ENCODE measurements at regions not wholly inside any gene's neighbourhood (a gene's known extent, or its start where the extent isn't known, plus 50 kb on each side); places are given as distances from the start of the nearest gene placed in this dataset.
A peak's percentile ranks its signal among the peaks of the same experiment; 100 is the strongest.
"Not testable (repeated sequence)": the region's sequence is repeated elsewhere in the genome, so short reads cannot be mapped to it uniquely, and the experiment has no call there.

DNA sequence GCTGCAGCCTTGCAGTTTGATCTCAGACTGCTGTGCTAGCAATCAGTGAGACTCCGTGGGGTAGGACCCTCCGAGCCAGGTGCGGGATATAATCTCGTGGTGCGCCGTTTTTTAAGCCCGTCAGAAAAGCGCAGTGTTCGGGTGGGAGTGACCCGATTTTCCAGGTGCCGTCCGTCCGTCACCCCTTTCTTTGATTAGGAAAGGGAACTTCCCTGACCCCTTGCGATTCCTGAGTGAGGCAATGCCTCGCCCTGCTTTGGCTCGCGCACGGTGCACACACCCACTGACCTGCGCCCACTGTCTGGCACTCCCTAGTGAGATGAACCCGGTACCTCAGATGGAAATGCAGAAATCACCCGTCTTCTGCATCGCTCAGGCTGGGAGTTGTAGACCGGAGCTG, 203.2 kb downstream of the SNCAIP start:
- not testable (repeated sequence) for DNase-seq (ENCODE audit: low read depth)

DNA sequence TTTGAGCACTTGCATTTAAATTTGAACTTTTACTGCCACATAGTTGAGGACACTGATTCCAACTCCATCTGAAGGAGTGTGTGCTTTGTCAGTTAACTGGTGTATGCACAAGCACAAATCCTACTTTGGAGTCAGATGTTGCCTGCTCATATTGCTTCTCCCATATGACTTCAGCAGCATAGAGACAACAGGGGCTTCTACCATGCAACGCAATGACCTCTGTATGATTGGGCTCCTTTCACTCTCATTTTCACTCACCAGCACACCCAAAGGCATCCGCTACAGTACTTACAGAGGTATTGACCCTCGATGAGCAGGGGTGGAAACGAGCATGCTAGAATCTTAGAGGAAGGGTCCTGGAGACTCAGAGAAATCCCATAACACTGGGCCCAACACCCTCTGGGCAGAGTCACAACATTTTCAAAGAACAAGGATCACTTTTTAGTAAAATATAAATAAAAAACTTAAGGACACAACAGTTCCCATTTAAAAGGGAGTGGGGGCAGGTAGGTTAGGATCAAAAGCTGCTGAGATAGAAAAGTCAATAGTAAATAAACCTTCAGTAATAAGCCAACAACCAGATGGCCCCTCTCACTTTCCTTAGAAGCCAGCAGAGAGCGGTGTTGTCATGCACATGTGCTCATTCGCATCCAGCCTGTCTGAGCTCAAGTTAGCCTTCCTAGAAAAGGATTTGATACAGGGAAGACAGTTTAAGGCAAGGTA, 203.8 kb downstream of the SNCAIP start:
- DNase-seq (ENCODE audit: low read depth), result peak; percentile 58

DNA sequence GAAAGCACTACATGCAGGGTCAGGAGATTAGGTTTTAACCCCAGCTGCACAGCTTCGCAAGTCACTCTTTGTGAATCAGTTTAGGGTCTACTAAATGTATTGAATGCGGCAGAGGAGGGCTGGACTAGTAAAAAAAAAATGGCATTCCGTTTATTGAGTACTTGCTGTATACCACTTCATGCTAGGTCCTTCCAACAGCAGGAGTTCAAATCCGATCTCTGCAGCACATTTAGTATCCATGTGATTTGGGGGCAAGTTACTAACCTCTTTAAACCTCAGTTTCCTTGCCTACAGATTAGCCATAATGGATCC, 204.4 kb downstream of the SNCAIP start:
- DNase-seq (ENCODE audit: low read depth), result no peak

DNA sequence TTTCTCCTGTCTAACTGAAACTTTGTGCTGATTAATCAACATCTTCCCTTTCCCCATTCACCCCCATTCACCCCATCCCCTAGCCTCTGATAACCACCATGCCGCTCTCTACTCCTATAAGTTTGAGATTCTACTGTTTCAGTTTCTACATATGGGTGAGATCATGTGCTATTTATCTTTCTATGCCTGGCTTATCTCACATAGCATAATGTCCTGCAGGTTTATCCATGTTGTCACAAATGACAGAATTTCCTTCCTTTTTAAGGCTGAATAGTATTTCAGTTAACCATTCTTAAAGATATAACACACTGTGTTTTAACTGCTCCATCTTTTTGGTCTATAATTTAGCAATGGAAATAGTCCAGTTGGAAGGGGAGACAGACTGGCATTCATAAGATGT, 205.1 kb downstream of the SNCAIP start:
- no peak for DNase-seq (ENCODE audit: low read depth)

DNA sequence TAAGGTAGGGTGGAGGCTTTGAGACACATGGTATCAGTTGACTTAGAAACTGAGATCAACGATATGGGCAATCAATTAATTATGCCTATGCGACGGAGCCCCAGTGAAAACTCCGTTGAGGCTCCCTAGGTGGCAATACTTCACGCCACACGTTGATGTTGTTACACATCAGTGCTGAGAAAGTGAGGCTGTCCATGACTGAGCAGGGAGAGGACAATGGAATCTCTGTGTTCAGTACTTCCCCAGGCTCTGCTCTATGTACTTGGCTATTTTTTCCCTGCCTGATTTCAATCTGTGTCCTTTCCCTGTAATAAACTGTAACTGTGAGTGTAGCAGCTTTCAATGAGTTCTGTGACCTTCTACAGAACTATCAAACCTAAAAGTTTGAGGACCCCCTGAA, 211.7 kb downstream of the SNCAIP start:
- DNase-seq (ENCODE audit: low read depth), result peak; percentile 18

DNA sequence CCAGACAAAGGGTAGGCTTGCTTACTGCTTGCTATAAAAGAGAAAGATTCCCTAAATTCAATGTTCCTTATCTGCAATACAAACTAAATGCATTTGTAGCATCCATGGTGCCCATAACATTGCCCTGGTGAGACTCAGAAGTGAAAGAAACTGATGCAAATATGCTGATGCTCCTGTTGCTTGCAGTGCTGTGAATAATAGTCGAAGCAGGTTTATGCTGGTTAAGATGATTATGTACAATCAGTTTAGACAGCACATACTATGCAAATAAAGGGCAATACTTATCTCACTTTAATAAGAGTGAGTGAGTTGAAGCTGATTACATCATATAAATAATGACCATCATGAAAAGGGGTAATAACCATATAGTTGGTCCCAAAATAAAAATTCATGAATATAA, 215.5 kb downstream of the SNCAIP start:
- no peak for DNase-seq (ENCODE audit: low read depth)

DNA sequence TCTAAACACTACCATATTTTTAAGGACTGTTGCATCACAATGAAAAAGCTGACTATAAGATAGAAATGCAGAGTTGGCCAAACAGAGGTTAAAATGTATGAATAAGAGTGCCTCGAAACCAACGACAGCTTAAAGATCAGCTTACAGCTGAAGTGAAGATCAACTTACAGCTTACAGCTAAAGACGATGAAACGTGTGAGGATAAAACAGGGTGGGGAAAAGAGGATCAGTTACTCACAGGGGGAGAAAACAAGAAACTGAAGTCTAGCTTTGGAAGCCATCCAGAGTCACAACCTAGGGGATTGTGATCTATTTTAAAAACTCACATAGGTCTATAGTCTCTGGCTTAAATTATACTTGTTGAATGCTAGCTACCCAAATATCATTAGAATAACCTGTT, 220.0 kb downstream of the SNCAIP start:
- no peak for DNase-seq (ENCODE audit: low read depth)

DNA sequence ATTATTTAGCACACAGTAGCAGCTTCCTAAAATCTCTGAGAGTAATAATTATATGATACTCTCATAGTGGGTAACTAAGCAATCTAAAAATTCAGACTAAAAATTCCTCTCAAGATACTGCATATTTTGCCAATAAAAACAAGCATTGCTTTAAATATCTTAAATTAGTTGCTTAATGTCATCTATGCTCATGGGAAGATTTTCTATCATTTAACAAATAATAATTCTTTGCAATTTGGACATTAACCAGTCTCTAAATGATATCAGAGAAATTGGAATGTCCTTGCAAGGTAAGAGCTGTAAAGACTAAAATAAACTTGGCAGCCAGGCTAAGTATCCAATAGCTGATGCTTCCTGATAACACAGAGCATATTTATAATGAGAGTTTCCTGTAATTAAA, 221.8 kb downstream of the SNCAIP start:
- DNase-seq (ENCODE audit: low read depth), result no peak

DNA sequence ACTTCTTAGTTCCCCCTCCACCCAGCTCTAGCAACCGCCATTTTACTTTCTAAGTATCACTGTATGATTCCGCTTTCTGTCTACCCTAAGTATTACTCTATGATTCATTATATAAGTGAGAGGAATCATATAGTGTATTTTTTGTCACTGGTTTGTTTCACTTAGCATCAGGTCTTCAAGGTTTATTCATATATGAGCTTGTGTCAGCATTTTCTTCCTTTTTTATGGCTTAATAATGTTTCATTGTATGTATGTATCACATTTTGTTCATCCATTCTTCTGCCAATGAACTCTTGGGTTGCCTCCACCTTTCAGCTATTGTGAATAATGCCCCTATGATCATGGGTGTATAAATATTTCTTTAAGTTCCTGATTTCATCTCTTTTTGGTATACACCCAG, 222.8 kb downstream of the SNCAIP start:
- DNase-seq (ENCODE audit: low read depth), result no peak

DNA sequence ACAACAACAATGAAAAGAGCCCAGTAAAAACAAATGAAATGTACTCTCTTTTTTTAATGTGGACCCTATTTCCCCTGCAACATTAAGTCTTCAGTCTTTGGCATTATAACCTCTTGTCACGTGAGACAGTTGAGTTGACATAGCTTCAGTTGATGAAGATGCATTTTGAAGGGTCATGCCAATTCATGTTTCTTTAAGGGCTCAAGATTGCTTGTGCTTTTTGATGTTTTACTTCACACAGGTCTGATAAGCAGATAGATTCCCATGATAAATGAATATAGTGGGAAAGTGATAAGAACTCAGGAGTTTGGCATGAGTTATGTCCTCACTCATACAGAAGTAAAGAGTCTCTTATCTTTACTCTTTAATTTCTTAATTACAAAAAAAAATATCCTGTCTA, 229.4 kb downstream of the SNCAIP start:
- DNase-seq (ENCODE audit: low read depth), result no peak

DNA sequence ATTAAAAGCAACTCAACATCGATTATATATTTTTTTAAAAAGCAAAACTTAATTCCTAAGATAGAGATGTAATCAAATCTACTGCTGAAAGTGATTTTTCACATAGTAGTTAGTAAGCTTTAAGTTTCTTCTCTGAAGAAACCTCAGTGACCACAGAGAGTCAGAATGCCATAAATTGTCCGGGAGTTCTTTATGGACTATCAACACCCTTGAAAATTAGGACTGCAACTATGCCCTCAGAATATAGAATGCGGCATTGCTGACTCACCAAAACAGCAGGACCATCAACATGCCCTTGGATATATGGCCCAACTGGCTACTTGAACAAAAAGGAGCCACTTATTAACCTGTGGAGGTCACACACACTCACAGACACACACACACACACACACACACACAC, 228.9 kb upstream of the SNX2 start:
- no peak for DNase-seq (ENCODE audit: low read depth)

DNA sequence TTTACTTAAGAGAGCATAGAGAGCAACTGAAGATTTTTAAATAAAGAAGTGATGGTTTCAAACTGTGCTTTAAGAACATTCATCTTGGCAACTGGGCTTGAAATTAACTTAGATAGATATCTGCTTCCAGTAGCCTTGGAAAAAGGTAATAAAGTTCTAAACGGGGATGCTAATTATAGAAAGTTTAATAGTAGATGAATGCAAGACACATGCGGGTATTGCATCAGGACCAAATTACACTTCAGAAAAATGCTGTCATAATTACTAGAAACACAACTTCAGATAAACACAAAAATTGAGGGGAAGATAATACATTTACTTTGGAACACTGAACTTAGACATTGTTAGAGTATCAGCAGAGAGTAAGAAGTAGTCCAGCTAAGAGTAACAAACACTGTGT, 227.7 kb upstream of the SNX2 start:
- DNase-seq (ENCODE audit: low read depth), result no peak

DNA sequence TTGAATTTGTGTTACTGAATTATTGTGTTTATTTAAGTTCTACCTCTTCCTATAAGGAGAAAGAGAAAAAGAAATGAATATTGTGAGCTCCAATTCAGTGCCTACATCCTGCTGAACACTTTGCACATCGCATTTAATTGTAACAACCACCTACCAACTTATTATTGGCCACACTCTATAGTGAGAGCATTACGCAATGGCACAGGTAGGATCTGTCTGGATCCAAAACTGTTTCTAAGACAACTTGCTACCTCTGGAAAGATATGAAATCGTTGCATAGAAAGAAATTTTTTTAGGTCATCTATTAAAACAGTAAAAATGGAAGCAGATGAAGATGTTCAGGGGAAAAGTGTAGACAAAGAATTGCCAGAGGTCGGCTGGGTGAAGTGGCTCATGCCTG, 227.2 kb upstream of the SNX2 start:
- DNase-seq (ENCODE audit: low read depth), result no peak

DNA sequence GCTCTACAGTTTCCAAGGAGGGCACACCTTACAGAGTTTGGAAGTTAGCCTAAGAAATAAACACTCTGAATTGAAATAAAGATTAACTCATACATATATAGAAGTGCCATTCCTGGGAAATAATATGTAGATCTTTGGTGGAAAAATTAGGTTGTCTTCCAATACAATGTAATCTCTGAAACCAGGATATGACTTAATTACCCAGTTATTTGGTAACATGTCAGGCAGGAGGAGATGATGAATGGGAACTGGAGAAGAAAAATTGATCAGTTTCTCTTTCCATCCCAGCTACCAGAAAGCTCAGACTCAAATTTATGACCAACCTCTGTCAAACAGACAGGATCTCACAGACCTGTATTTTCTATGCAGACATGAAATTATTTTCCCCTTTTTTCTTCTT, 215.2 kb upstream of the SNX2 start:
- DNase-seq (ENCODE audit: low read depth), result peak; percentile 47

DNA sequence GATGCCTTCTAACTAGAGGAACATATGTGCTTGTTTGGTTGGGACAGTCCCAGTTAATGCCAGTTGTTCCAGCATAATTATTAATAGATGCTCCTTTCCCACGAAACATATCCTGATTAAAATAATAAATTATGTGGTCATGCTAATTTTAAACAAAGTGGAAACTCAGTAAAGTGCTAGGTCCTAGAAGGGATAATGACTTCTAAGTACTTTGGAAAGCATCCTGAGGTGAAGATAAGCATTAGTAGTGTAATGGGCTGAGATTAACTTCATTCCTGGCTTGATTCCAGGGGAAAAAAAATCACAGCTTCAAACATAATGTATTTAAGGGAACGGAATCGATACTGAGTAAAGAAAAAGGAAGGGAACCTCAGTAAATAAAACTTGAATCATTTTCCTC, 213.7 kb upstream of the SNX2 start:
- DNase-seq (ENCODE audit: low read depth), result no peak

DNA sequence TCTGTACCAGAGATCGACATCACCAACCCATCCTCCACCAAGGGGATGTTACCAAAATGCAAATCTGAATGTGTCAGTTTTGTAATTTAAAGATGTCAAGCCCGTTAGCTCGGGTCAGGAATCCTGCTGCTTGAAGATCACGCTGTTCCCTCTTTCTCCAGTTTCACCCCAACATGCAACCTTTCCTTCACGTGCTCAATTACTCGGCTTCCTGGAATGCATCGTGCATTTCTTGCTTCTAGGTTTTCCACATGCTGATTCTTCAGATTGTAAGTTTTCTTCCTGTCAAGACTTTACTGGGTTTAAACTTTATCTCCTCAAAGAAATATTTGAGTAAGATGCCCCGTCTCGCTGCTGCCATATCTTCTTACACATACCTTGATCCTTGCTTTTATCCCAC, 209.5 kb upstream of the SNX2 start:
- DNase-seq (ENCODE audit: low read depth), result no peak

DNA sequence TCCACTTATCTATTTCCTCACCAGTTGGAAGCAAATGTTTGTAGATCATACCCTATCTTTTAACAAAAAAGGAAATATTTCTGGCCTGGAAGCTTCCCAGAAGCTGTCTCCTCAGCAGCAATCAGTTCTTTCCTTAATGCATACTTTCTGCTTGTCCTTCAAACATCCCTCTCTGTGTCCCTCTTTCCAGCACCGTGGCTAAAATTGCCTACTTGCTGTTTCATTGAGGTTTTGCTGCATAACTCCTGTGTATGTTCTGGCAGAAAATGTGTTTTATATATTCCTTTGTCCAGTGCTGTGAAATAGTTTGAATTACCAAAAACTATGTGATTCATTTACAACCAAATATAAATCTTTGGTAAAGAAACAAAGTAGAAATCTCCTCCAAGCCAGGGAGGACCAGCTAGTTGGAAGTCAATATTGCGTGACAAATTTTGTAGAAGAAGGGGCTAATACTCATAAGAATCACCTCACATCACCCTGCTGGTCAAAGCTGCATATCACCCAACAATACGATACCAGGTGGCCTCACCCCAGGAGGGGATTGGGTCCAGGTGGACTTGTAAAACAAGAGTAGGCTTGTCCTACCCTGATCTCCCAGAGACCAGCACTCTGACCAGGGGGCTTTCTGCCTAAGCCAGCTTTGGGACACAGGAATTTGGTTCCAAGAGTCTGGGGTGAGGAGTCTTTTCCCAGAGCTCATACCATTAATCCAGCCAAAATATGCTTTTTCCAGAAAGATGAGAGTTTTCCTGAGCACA, 198.4 kb upstream of the SNX2 start:
- DNase-seq (ENCODE audit: low read depth), result no peak

DNA sequence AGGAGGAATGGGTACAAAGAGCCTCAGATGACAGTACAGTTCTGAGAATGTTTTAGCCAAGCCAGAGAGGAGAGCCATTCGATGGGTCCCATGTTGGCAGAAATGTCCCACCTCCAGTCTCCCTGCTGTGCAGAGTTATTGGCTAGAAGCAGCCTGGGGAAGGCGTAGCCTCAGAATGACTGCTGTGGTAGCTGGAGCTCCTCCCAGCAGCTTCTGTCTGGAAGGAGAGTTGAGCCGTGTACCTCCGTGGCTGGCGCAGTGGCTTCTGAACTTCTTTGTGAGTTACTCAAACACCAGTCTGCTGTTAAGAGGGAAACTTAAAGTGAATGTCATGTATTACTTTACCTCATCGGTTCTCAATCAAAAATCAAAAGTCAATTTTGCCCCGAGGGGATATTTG, 193.3 kb upstream of the SNX2 start:
- DNase-seq (ENCODE audit: low read depth), result peak; percentile 10

DNA sequence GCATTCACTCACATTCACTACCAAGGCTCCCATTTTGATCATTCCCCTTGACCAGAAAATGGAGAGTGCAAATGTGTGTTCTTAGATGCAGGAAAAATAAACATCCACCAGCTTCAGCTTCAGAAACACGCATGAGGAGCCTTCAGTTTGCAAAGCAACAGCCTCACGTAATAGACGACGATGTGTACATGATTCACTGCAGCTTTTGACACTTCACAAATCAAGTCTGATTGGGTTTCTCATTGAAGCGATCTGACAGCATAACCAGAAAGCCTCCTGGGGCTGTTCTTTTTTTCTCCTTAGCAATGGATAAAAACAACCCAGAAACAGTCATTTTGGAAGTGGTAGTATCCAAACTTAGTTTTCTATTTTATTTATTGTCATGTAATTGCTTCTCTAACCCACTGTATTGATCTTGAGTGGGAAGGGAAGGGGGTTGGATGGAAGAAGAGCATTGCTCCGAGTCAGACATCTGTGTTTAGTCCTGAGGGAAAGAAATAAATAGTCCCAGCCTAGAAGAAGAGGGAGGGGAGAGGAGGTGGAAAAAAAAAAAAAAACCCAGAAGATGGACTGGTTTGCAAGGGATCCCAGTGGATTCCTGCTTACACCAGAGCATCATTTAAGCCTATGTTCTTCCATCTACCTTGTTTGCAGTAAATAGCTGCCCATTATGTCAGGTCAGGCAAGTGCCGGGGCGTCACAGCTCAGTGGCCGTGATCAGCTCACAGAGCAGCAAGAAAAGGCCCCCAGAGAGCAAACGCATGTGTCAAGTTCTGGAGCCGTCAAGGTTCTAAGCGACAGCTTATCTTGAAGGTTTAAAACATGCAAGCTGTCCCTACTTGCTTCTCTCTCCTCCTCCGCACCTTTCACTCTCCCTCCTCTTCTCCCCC, 190.2 kb upstream of the SNX2 start:
- DNase-seq (ENCODE audit: low read depth), result no peak

DNA sequence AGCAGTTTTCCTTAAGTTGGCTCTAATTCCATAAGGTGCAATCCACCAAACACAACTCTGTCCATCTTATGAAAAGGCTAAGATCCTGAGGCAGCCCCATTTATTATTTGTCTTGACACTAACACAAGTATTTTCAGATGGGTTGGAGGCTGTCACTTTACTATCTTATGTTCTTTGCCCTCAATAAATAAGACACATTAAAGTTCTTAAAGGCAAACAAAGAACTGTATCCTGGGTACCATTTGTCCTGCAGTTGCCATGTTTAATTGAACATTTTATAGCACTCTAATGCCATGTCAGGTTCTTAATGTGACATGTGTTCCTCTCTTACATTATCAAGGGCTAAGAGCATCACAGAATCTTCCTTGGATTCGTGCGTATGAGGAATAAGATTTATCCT, 189.5 kb upstream of the SNX2 start:
- DNase-seq (ENCODE audit: low read depth), result no peak

DNA sequence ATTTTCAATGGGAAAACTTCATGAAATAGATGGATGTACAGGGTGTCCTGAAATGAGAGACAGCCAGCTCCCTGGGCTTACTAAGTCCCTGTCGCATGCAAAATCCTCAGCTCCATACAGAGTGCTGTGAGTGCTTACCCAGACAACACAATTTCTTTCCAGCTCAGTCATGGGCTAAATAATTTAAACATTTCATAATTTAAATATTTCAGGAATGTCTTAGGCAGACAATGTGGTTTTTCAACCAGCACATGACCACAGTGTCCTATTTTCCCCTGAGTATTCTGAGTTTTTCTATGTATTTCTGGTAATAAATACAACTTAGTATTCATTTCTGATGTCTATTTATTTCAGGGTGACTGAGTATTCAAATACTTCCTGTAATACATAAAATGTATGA, 188.5 kb upstream of the SNX2 start:
- no peak for DNase-seq (ENCODE audit: low read depth)

DNA sequence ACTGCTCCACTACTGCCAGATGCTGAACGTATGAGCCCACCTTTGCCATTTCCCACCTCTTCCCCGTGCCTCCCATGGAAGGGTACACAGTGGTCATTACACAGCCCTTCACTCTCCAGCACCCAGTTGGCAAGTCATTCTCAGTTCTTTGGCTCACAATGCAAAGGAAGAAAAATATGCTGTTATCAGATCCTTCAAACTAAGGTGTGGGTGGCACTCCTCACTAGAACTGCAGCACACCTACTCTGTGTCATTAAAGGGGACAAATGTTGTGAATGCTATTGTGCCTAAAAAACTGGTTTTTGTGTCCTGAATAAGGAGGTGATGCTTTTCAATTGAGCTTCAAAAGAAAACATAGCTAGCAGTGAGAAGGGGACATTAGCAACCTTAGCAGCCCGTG, 183.1 kb upstream of the SNX2 start:
- DNase-seq (ENCODE audit: low read depth), result no peak

Measured in HT1080 (cell line).